Prostate gland (tissue), 2 donors: ENCODE measurements at regions not wholly inside any gene's neighbourhood (a gene's known extent, or its start where the extent isn't known, plus 50 kb on each side); places are given as distances from the start of the nearest gene placed in this dataset.

ENCODE experiments used
- DNase-seq: peaks from one replicate; pipeline ENCODE4 v3.0.0-alpha.2; 2019; ENCODE audit warnings: low spot score
- H3K27ac ChIP-seq, 2 donors: fragments of 200-600 bp; sonication (generic); 2 replicates each; pipeline ENCODE4 v1.5.1; 2017 to 2019
- H3K27me3 ChIP-seq: fragments of 200-600 bp; sonication (generic); replicated peaks from 2 replicates; pipeline ENCODE4 v1.5.1; 2019; ENCODE audit not compliant: insufficient read depth
- H3K36me3 ChIP-seq, 2 donors: fragments of 200-600 bp; sonication (generic); 1 replicate in 1 of 2; 2 replicates in 1 of 2; pipeline versions ENCODE4 v1.5.1 to v1.8.1; 2017 to 2019
- H3K4me1 ChIP-seq: fragments of 200-600 bp; sonication (generic); replicated peaks from 2 replicates; pipeline ENCODE4 v1.5.1; 2019
- H3K4me3 ChIP-seq, 2 donors: fragments of 200-600 bp; sonication (generic); 2 replicates each; pipeline ENCODE4 v1.5.1; 2017 to 2019
- H3K9me3 ChIP-seq: fragments of 200-600 bp; sonication (generic); 2 replicates; pipeline ENCODE4 v1.5.1; 2017
- CTCF ChIP-seq, 4 experiments: fragments of 200-600 bp in 2 of 4; fragments of 450-650 bp in 2 of 4; sonication (generic) in 2 of 4; IDR thresholded peaks; 1 replicate in 3 of 4; 2 replicates in 1 of 4; pipeline ENCODE4 v1.5.1; 2016 to 2019; ENCODE audit warnings: antibody characterized with exemption in 4 of 4, mild to moderate bottlenecking in 2 of 4, moderate library complexity in 2 of 4
- POLR2A ChIP-seq: fragments of 450-650 bp; IDR thresholded peaks from one replicate; pipeline ENCODE4 v1.6.1; 2016; ENCODE audit warnings: antibody characterized with exemption, mild to moderate bottlenecking
- POLR2AphosphoS5 ChIP-seq: sonication (generic); formaldehyde crosslinking; IDR thresholded peaks from one replicate; pipeline ENCODE4 v1.6.1; 2017; ENCODE audit warnings: antibody characterized with exemption
- WGBS: methylation state at CpG from one replicate; pipeline ENCODE4 v1.1.5; 2018; 5-methylcytosine and 5-hydroxymethylcytosine counted together
- intact Hi-C: fragments of 100-400 bp; cut with DNase I; formaldehyde crosslinking; loops from one replicate; pipeline ENCODE4 v1.14.2; 2022

GRCh38 chr5:164608507-164608906, 1103.1 kb downstream of the MAT2B start:
- H3K27me3 ChIP-seq: no peaks in the 10 kb centered on the region
- H3K4me3 ChIP-seq: no peak overlapping the region
- H3K4me1 ChIP-seq: no peaks in the 10 kb centered on the region
- H3K27ac ChIP-seq: no peak overlapping the region
- H3K36me3 ChIP-seq: no peaks in the 10 kb centered on the region
- DNase-seq: no peak
- no peak for TF ChIP-seq POLR2A
- TF ChIP-seq CTCF (IDR thresholded peaks at IDR 0.05): no peak
- no peak for TF ChIP-seq POLR2AphosphoS5
- intact Hi-C loops: no loop called here
- no peaks in the 10 kb centered on the region for H3K9me3 ChIP-seq
- 88% methylated on average over 4 of the region's 4 CpGs for WGBS

GRCh38 chr5:164610374-164610773, 1105.0 kb downstream of the MAT2B start:
- H3K27me3 ChIP-seq: no peaks in the 10 kb centered on the region
- peak; percentile 32 for TF ChIP-seq POLR2AphosphoS5
- TF ChIP-seq CTCF (IDR thresholded peaks at IDR 0.05): no peak
- no peak overlapping the region for H3K4me3 ChIP-seq
- no peak overlapping the region for H3K27ac ChIP-seq
- no peaks in the 10 kb centered on the region for H3K4me1 ChIP-seq
- no peaks in the 10 kb centered on the region for H3K36me3 ChIP-seq
- DNase-seq: peak; percentile 7
- no peaks in the 10 kb centered on the region for H3K9me3 ChIP-seq
- intact Hi-C loops: no loop called here
- WGBS: 55% methylated on average over 1 of the region's 1 CpG

GRCh38 chr5:164614707-164615106, 1109.3 kb downstream of the MAT2B start:
- Histone ChIP-seq H3K9me3 (no peaks in the 10 kb centered on the region), H3K27me3 (no peaks in the 10 kb centered on the region), H3K36me3 (no peaks in the 10 kb centered on the region), H3K27ac (no peak overlapping the region), H3K4me3 (no peak overlapping the region), H3K4me1 (no peaks in the 10 kb centered on the region)
- intact Hi-C loops: no loop called here
- no peak for DNase-seq
- no peak for TF ChIP-seq POLR2AphosphoS5
- TF ChIP-seq POLR2A: no peak
- no peak for TF ChIP-seq CTCF (IDR thresholded peaks at IDR 0.05)

GRCh38 chr5:164617290-164617689, 1111.9 kb downstream of the MAT2B start:
- TF ChIP-seq POLR2AphosphoS5 (no peak), CTCF (IDR thresholded peaks at IDR 0.05) (no peak), POLR2A (no peak)
- intact Hi-C loops: no loop called here
- Histone ChIP-seq H3K27me3 (no peaks in the 10 kb centered on the region), H3K36me3 (no peaks in the 10 kb centered on the region), H3K27ac (no peak overlapping the region), H3K9me3 (no peaks in the 10 kb centered on the region), H3K4me3 (no peak overlapping the region), H3K4me1 (no peaks in the 10 kb centered on the region)
- no peak for DNase-seq
- 67% methylated on average over 5 of the region's 5 CpGs for WGBS

- Histone ChIP-seq H3K4me3 (no peak overlapping the region), H3K27ac (no peak overlapping the region), H3K9me3 (no peaks in the 10 kb centered on the region), H3K27me3 (no peaks in the 10 kb centered on the region), H3K4me1 (no peaks in the 10 kb centered on the region), H3K36me3 (no peaks in the 10 kb centered on the region)
- TF ChIP-seq POLR2A (no peak), POLR2AphosphoS5 (no peak), CTCF (IDR thresholded peaks at IDR 0.05) (no peak)
- no peak for DNase-seq
- intact Hi-C loops: no loop called here
- 87% methylated on average over 4 of the region's 4 CpGs for WGBS
These were observed 1121.6 kb downstream of the MAT2B start for GRCh38 chr5:164627021-164627420.
